Activated CD8-positive, alpha-beta T cell treated with anti-CD3 and anti-CD28 coated beads for 36 hours (primary cell): ENCODE measurements at regions not wholly inside any gene's neighbourhood (a gene's known extent, or its start where the extent isn't known, plus 50 kb on each side); places are given as distances from the start of the nearest gene placed in this dataset.

Experiments used
- ATAC-seq: fragments of 200-7000 bp; cut with Tn5 transposase; one replicate; pipeline ENCODE4 v1.10.0; 2021; ENCODE audit warnings: mild to moderate bottlenecking, moderate library complexity
- CTCF ChIA-PET: fragments of 350-600 bp; sonication (Branson Sonifier 250); formaldehyde crosslinking; loops from one replicate; lab custom pipeline; 2021; ENCODE audit warnings: antibody characterized with exemption; lab: Charles Lee
- POLR2A ChIA-PET: fragments of 350-600 bp; sonication (Branson Sonifier 250); formaldehyde crosslinking; loops from one replicate; lab custom pipeline; 2021; ENCODE audit warnings: antibody characterized with exemption; lab: Charles Lee
- DNase-seq: peaks from one replicate; pipeline ENCODE4 v3.0.0-alpha.2; 2020
- H3K27ac Mint-ChIP-seq: one replicate; pipeline ENCODE4 v1.8.0; 2021; ENCODE audit warnings: mild to moderate bottlenecking, mixed read lengths
- H3K27me3 Mint-ChIP-seq: one replicate; pipeline ENCODE4 v1.8.0; 2021; ENCODE audit warnings: mixed read lengths
- H3K36me3 Mint-ChIP-seq: one replicate; pipeline ENCODE4 v1.8.0; 2021; ENCODE audit warnings: low read depth, mixed read lengths
- H3K4me1 Mint-ChIP-seq: one replicate; pipeline ENCODE4 v1.8.0; 2021; ENCODE audit warnings: low read depth, mixed read lengths
- H3K4me3 Mint-ChIP-seq: one replicate; pipeline ENCODE4 v1.8.0; 2021; ENCODE audit warnings: mild to moderate bottlenecking, moderate library complexity, mixed read lengths
- H3K9me3 Mint-ChIP-seq: one replicate; pipeline ENCODE4 v1.8.0; 2021; ENCODE audit warnings: mixed read lengths
- CTCF ChIP-seq: fragments of 200-600 bp; IDR thresholded peaks from one replicate; pipeline ENCODE4 v1.8.0; 2022; ENCODE audit warnings: antibody characterized with exemption, mild to moderate bottlenecking
- intact Hi-C: fragments of 100-400 bp; cut with micrococcal nuclease; formaldehyde crosslinking; loops from one replicate; pipeline ENCODE4 v1.10.0; 2022

- intact Hi-C loops, result no loop called here
- ATAC-seq, result no peak
- no peaks in the 10 kb centered on the region for H3K27me3 Mint-ChIP-seq
- no peak for DNase-seq
- no peak overlapping the region for H3K4me3 Mint-ChIP-seq
- ChIA-PET POLR2A (interaction anchor here (0.6 kb wide), 1 partner anchor 1802 kb away, joined by 3 read pairs; no protein-coding TSS in a partner anchor), CTCF (no interaction called here)
- no peak overlapping the region for H3K27ac Mint-ChIP-seq
- H3K9me3 Mint-ChIP-seq, result no peaks in the 10 kb centered on the region
- TF ChIP-seq CTCF, result no peak
- H3K36me3 Mint-ChIP-seq, result no peaks in the 10 kb centered on the region
- no peaks in the 10 kb centered on the region for H3K4me1 Mint-ChIP-seq
Measured at GRCh38 chr2:212712991-212713390, 174.4 kb upstream of the ERBB4 start.

GRCh38 chr2:212712466-212712865, 173.9 kb upstream of the ERBB4 start:
- intact Hi-C loops, result no loop called here
- CTCF ChIA-PET, result no interaction called here
- no peaks in the 10 kb centered on the region for H3K36me3 Mint-ChIP-seq
- no peaks in the 10 kb centered on the region for H3K9me3 Mint-ChIP-seq
- no peak overlapping the region for H3K4me3 Mint-ChIP-seq
- ATAC-seq (no peak), DNase-seq (no peak)
- no peak for TF ChIP-seq CTCF
- POLR2A ChIA-PET, result no interaction called here
- H3K27me3 Mint-ChIP-seq, result peaks cover 2% of the 10 kb centered on the region
- no peaks in the 10 kb centered on the region for H3K4me1 Mint-ChIP-seq
- no peak overlapping the region for H3K27ac Mint-ChIP-seq

- Mint-ChIP-seq H3K4me1 (no peaks in the 10 kb centered on the region), H3K27ac (no peak overlapping the region), H3K36me3 (no peaks in the 10 kb centered on the region), H3K4me3 (no peak overlapping the region), H3K9me3 (no peaks in the 10 kb centered on the region), H3K27me3 (peaks cover 2% of the 10 kb centered on the region)
- TF ChIP-seq CTCF, result no peak
- DNase-seq (no peak), ATAC-seq (no peak)
- POLR2A ChIA-PET, result no interaction called here
- CTCF ChIA-PET, result no interaction called here
- intact Hi-C loops, result no loop called here
Measured at GRCh38 chr2:212711856-212712255, 173.3 kb upstream of the ERBB4 start.

GRCh38 chr2:212709280-212709679, 170.7 kb upstream of the ERBB4 start:
- CTCF ChIA-PET, result no interaction called here
- H3K9me3 Mint-ChIP-seq, result no peaks in the 10 kb centered on the region
- no peak overlapping the region for H3K4me3 Mint-ChIP-seq
- TF ChIP-seq CTCF, result no peak
- ATAC-seq, result no peak
- H3K27me3 Mint-ChIP-seq, result peaks cover 2% of the 10 kb centered on the region
- POLR2A ChIA-PET, result no interaction called here
- DNase-seq, result no peak
- H3K4me1 Mint-ChIP-seq, result no peaks in the 10 kb centered on the region
- no peak overlapping the region for H3K27ac Mint-ChIP-seq
- intact Hi-C loops, result no loop called here
- H3K36me3 Mint-ChIP-seq, result no peaks in the 10 kb centered on the region

GRCh38 chr2:212708355-212708754, 169.8 kb upstream of the ERBB4 start:
- ATAC-seq (no peak), DNase-seq (no peak)
- intact Hi-C loops, result no loop called here
- Mint-ChIP-seq H3K36me3 (no peaks in the 10 kb centered on the region), H3K4me3 (no peak overlapping the region), H3K4me1 (no peaks in the 10 kb centered on the region), H3K27me3 (peaks cover 2% of the 10 kb centered on the region), H3K27ac (no peak overlapping the region), H3K9me3 (no peaks in the 10 kb centered on the region)
- CTCF ChIA-PET, result no interaction called here
- POLR2A ChIA-PET, result no interaction called here
- TF ChIP-seq CTCF, result no peak
